H9 (cell line): ENCODE measurements at regions not wholly inside any gene's neighbourhood (a gene's known extent, or its start where the extent isn't known, plus 50 kb on each side); places are given as distances from the start of the nearest gene placed in this dataset.

ENCODE experiments used
- DNase-seq: peaks from one replicate; pipeline ENCODE4 v3.0.0-alpha.2; 2017
- H2AFZ ChIP-seq: one replicate; pipeline ENCODE4 v1.6.1; 2013; ENCODE audit warnings: mild to moderate bottlenecking, low read length, control low read depth, moderate library complexity
- H2AK5ac ChIP-seq: 2 replicates; pipeline ENCODE4 v1.6.1; 2013; ENCODE audit warnings: low read length, control low read depth, mixed read lengths; ENCODE audit not compliant: insufficient read length
- H2BK120ac ChIP-seq: one replicate; pipeline ENCODE4 v1.6.1; 2013; ENCODE audit warnings: low read depth, mild to moderate bottlenecking, low read length, control low read depth, inconsistent platforms; ENCODE audit not compliant: poor library complexity, severe bottlenecking
- H2BK12ac ChIP-seq: 2 replicates; pipeline ENCODE4 v1.6.1; 2013; ENCODE audit warnings: low read length, control low read depth, mixed read lengths, low read depth; ENCODE audit not compliant: insufficient read length
- H2BK15ac ChIP-seq: 2 replicates; pipeline ENCODE4 v1.6.1; 2013; ENCODE audit warnings: low read depth, low read length, control low read depth
- H2BK20ac ChIP-seq: one replicate; pipeline ENCODE4 v1.6.1; 2013; ENCODE audit warnings: low read depth, mild to moderate bottlenecking, low read length, control low read depth, inconsistent platforms; ENCODE audit not compliant: poor library complexity, severe bottlenecking
- H2BK5ac ChIP-seq: 2 replicates; pipeline ENCODE4 v1.6.1; 2013; ENCODE audit warnings: low read length, control low read depth, mixed read lengths; ENCODE audit not compliant: insufficient read length
- H3K14ac ChIP-seq: 2 replicates; pipeline ENCODE4 v1.6.1; 2013; ENCODE audit warnings: low read length, control low read depth; ENCODE audit not compliant: insufficient read depth
- H3K18ac ChIP-seq: 2 replicates; pipeline ENCODE4 v1.6.1; 2013; ENCODE audit warnings: low read depth, mild to moderate bottlenecking, mixed read lengths, low read length, control low read depth; ENCODE audit not compliant: insufficient read length
- H3K23ac ChIP-seq: 2 replicates; pipeline ENCODE4 v1.6.1; 2013; ENCODE audit warnings: low read length, control low read depth, mixed read lengths, low read depth; ENCODE audit not compliant: insufficient read length
- H3K23me2 ChIP-seq: 2 replicates; pipeline ENCODE4 v1.6.1; 2013; ENCODE audit warnings: low read depth, mild to moderate bottlenecking, mixed read lengths, low read length, control low read depth; ENCODE audit not compliant: insufficient read length, poor library complexity, severe bottlenecking
- H3K27ac ChIP-seq: 2 replicates; pipeline ENCODE4 v1.5.1; 2013; ENCODE audit warnings: low read length, control low read depth, mixed read lengths, low read depth; ENCODE audit not compliant: insufficient read length
- H3K27me3 ChIP-seq: 2 replicates; pipeline ENCODE4 v1.6.1; 2013; ENCODE audit warnings: low read length, control low read depth, inconsistent platforms; ENCODE audit not compliant: insufficient read depth
- H3K4ac ChIP-seq: 2 replicates; pipeline ENCODE4 v1.6.1; 2013; ENCODE audit warnings: low read depth, mild to moderate bottlenecking, control low read depth, inconsistent platforms, low read length, moderate library complexity
- H3K4me1 ChIP-seq: 2 replicates; pipeline ENCODE4 v1.6.1; 2013; ENCODE audit warnings: low read length, control low read depth, inconsistent platforms; ENCODE audit not compliant: insufficient read depth
- H3K4me2 ChIP-seq: 2 replicates; pipeline ENCODE4 v1.6.1; 2013; ENCODE audit warnings: low read length, control low read depth, mixed read lengths; ENCODE audit not compliant: insufficient read length, insufficient read depth
- H3K56ac ChIP-seq: 2 replicates; pipeline ENCODE4 v1.6.1; 2013; ENCODE audit warnings: low read depth, mild to moderate bottlenecking, mixed read lengths, low read length, control low read depth; ENCODE audit not compliant: insufficient read length
- H3K79me1 ChIP-seq: 2 replicates; pipeline ENCODE4 v1.6.1; 2013; ENCODE audit warnings: low read depth, mild to moderate bottlenecking, moderate library complexity, low read length, control low read depth, inconsistent platforms; ENCODE audit not compliant: insufficient read depth, poor library complexity, severe bottlenecking
- H3K79me2 ChIP-seq: 2 replicates; pipeline ENCODE4 v1.6.1; 2013; ENCODE audit warnings: low read length, control low read depth, inconsistent platforms; ENCODE audit not compliant: insufficient read depth
- H3K9ac ChIP-seq: 2 replicates; pipeline ENCODE4 v1.6.1; 2013; ENCODE audit warnings: low read length, control low read depth, mixed read lengths; ENCODE audit not compliant: insufficient read length; ENCODE audit errors: extremely low read depth
- H3K9me3 ChIP-seq: one replicate; pipeline ENCODE4 v1.6.1; 2013; ENCODE audit warnings: low read depth, low read length, inconsistent platforms; ENCODE audit not compliant: control insufficient read depth
- H3T11ph ChIP-seq: one replicate; pipeline ENCODE4 v1.6.1; 2013; ENCODE audit warnings: mild to moderate bottlenecking, low read length, control low read depth, inconsistent platforms
- H4K20me1 ChIP-seq: one replicate; pipeline ENCODE4 v1.6.1; 2013; ENCODE audit not compliant: control insufficient read depth, insufficient read length, insufficient read depth
- H4K5ac ChIP-seq: 2 replicates; pipeline ENCODE4 v1.6.1; 2013; ENCODE audit warnings: low read depth, mild to moderate bottlenecking, mixed read lengths, low read length, control low read depth; ENCODE audit not compliant: insufficient read length
- H4K8ac ChIP-seq: replicated peaks from 2 replicates; pipeline ENCODE4 v1.6.1; 2013; ENCODE audit warnings: low read length, control low read depth, mixed read lengths, low read depth; ENCODE audit not compliant: insufficient read length
- H4K91ac ChIP-seq: 2 replicates; pipeline ENCODE4 v1.6.1; 2013; ENCODE audit warnings: low read depth, mild to moderate bottlenecking, moderate library complexity, mixed read lengths, low read length, control low read depth; ENCODE audit not compliant: insufficient read length
- H3K27ac Mint-ChIP-seq, 3 experiments: 2 replicates in 2 of 3; 3 replicates in 1 of 3; pipeline ENCODE4 v1.8.0; 2020 to 2021; ENCODE audit warnings: mixed read lengths in 3 of 3, mild to moderate bottlenecking in 1 of 3, moderate library complexity in 1 of 3
- H3K27me3 Mint-ChIP-seq: 2 replicates; pipeline ENCODE4 v1.8.0; 2021; ENCODE audit warnings: low read depth, mild to moderate bottlenecking, moderate library complexity, mixed read lengths
- H3K36me3 Mint-ChIP-seq, 3 experiments: 2 replicates in 2 of 3; 3 replicates in 1 of 3; pipeline ENCODE4 v1.8.0; 2020 to 2021; ENCODE audit warnings: low read depth in 3 of 3, mixed read lengths in 3 of 3; ENCODE audit not compliant: insufficient read depth in 1 of 3
- H3K4me1 Mint-ChIP-seq, 2 experiments: 2 replicates each; pipeline ENCODE4 v1.8.0; 2020; ENCODE audit warnings: mixed read lengths in 2 of 2
- H3K4me3 Mint-ChIP-seq, 2 experiments: 2 replicates in 1 of 2; 3 replicates in 1 of 2; pipeline ENCODE4 v1.8.0; 2020 to 2021; ENCODE audit warnings: mild to moderate bottlenecking in 2 of 2, mixed read lengths in 2 of 2, moderate library complexity in 1 of 2
- H3K9me3 Mint-ChIP-seq, 2 experiments: 2 replicates in 1 of 2; 3 replicates in 1 of 2; pipeline ENCODE4 v1.8.0; 2020; ENCODE audit warnings: mild to moderate bottlenecking in 2 of 2, mixed read lengths in 2 of 2, moderate library complexity in 1 of 2
- WGBS: extraction: QIAGEN DNeasy Blood & Tissue Kit; methylation state at CpG from one replicate; pipeline ENCODE4 v1.1.7; 2013; ENCODE audit warnings: missing lambda C conversion rate, low lambda C conversion rate, mixed read lengths; ENCODE audit not compliant: insufficient read length; ENCODE audit errors: extremely low coverage; 5-methylcytosine and 5-hydroxymethylcytosine counted together
- TF ChIP-seq, protein P1 (sequence below): fragments of 200-600 bp; sonication (generic); conservative IDR thresholded peaks from 3 replicates; pipeline ENCODE4 v1.8.0; 2021; ENCODE audit warnings: antibody characterized with exemption, mild to moderate bottlenecking

DNA sequence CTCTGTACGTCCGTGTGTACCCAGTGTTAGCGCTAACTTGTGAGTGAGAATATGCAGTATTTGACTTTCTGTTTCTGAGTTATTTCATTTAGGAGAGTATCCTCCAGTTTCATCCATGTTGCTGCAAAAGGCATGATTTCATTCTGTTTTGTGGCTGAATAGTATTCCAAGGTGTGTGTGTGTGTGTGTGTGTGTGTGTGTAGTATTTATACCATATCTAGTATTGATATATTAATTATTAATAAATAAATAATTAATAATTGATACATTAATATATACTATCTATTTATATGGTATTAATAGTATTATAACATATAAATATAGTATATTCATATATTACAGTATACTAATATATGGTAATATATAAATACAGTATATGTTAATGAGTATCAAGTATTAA, 101.8 kb upstream of the CCND2 start:
- Mint-ChIP-seq H3K4me3 (no peak overlapping the region), H3K4me1 (peaks cover 12 to 19% of the 10 kb centered on the region in 2 experiments), H3K27me3 (peaks cover 16% of the 10 kb centered on the region), H3K9me3 (no peaks in the 10 kb centered on the region; a peak in 1 of 5 replicates), H3K36me3 (no peaks in the 10 kb centered on the region; a peak in 1 of 7 replicates), H3K27ac (no peak overlapping the region)
- peaks cover 2% of the 10 kb centered on the region; the same call in 1 of the 2 replicates for H3K4me1 ChIP-seq
- DNase-seq: no peak
- H3K9me3 ChIP-seq: no peaks in the 10 kb centered on the region
- H3K79me2 ChIP-seq: no peaks in the 10 kb centered on the region
- no peak overlapping the region for H3T11ph ChIP-seq
- H2BK5ac ChIP-seq: no peak overlapping the region
- no peak overlapping the region for H2BK15ac ChIP-seq
- H3K23ac ChIP-seq: no peak overlapping the region
- H4K91ac ChIP-seq: no peak overlapping the region
- TF ChIP-seq, protein P1, sequence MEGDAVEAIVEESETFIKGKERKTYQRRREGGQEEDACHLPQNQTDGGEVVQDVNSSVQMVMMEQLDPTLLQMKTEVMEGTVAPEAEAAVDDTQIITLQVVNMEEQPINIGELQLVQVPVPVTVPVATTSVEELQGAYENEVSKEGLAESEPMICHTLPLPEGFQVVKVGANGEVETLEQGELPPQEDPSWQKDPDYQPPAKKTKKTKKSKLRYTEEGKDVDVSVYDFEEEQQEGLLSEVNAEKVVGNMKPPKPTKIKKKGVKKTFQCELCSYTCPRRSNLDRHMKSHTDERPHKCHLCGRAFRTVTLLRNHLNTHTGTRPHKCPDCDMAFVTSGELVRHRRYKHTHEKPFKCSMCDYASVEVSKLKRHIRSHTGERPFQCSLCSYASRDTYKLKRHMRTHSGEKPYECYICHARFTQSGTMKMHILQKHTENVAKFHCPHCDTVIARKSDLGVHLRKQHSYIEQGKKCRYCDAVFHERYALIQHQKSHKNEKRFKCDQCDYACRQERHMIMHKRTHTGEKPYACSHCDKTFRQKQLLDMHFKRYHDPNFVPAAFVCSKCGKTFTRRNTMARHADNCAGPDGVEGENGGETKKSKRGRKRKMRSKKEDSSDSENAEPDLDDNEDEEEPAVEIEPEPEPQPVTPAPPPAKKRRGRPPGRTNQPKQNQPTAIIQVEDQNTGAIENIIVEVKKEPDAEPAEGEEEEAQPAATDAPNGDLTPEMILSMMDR: no peak
- no peaks in the 10 kb centered on the region for H4K20me1 ChIP-seq
- no peak overlapping the region for H3K18ac ChIP-seq
- no peak overlapping the region for H4K8ac ChIP-seq
- H2BK12ac ChIP-seq: no peak overlapping the region
- no peak overlapping the region for H3K4ac ChIP-seq
- no peaks in the 10 kb centered on the region for H3K27me3 ChIP-seq
- no peak overlapping the region for H3K14ac ChIP-seq
- no peak overlapping the region for H3K4me2 ChIP-seq
- H4K5ac ChIP-seq: no peak overlapping the region
- H2BK120ac ChIP-seq: no peak overlapping the region
- H2AFZ ChIP-seq: no peak overlapping the region
- no CpG with 5 or more reads among the region's 3 CpGs for WGBS
- H3K56ac ChIP-seq: no peak overlapping the region
- H3K23me2 ChIP-seq: no peaks in the 10 kb centered on the region
- no peak overlapping the region for H3K9ac ChIP-seq
- no peak overlapping the region for H3K27ac ChIP-seq
- H2BK20ac ChIP-seq: no peak overlapping the region
- no peak overlapping the region for H2AK5ac ChIP-seq
- no peaks in the 10 kb centered on the region for H3K79me1 ChIP-seq
